ENCODE measurements at regions not wholly inside any gene's neighbourhood (a gene's known extent, or its start where the extent isn't known, plus 50 kb on each side); places are given as distances from the start of the nearest gene placed in this dataset.

GRCh38 chr7:109322833-109323232, 753.2 kb downstream of the DNAJB9 start:
- TF ChIP-seq CTCF (conservative IDR thresholded peaks at IDR 0.05 in 1 of 2, IDR thresholded peaks at IDR 0.05 in 1 of 2; ENCODE audit: low read depth in 1 of 2, low read length in 2 of 2) (no peak), EZH2 (IDR thresholded peaks at IDR 0.05; ENCODE audit: low read length, missing control alignments) (no peak)

All from fibroblast of lung (primary cell).